GM12878 (cell line): ENCODE measurements at regions not wholly inside any gene's neighbourhood (a gene's known extent, or its start where the extent isn't known, plus 50 kb on each side); places are given as distances from the start of the nearest gene placed in this dataset.

ENCODE experiments used
- ATAC-seq: fragments of 200-7000 bp; cut with Tn5 transposase; 3 replicates; pipeline ENCODE4 v1.9.1; 2020; ENCODE audit warnings: mild to moderate bottlenecking, moderate library complexity
- BruUV-seq: library from RNA; stranded (reverse); fragments of 400-500 nt; replicated peaks from 2 replicates; lab custom pipeline; 2021; lab: Mats Ljungman, UMichigan
- CTCF ChIA-PET: fragments of 300-600 bp; sonication (Branson Sonifier 250); formaldehyde crosslinking; extraction: SDS; loops from one replicate; lab custom pipeline; 2021; ENCODE audit warnings: inconsistent platforms; lab: Yijun Ruan, JAX
- POLR2A ChIA-PET: fragments of 350-600 bp; formaldehyde crosslinking; extraction: SDS; loops from one replicate; lab custom pipeline; 2021; ENCODE audit warnings: inconsistent platforms; lab: Charles Lee
- RAD21 ChIA-PET: fragments of 300-600 bp; sonication (Branson Sonifier 250); formaldehyde crosslinking; loops from one replicate; lab custom pipeline; 2023; ENCODE audit warnings: antibody characterized with exemption; ENCODE audit not compliant: unreplicated experiment; lab: Charles Lee
- SMC1A ChIA-PET: fragments of 300-600 bp; sonication (Branson Sonifier 250); formaldehyde crosslinking; loops from one replicate; lab custom pipeline; 2023; ENCODE audit not compliant: unreplicated experiment, uncharacterized antibody; lab: Charles Lee
- DNase-seq: peaks from one replicate; pipeline ENCODE4 v3.0.0-alpha.2; 2011; ENCODE audit warnings: low read depth, low spot score
- FAIRE-seq: peaks from 3 replicates; lab custom pipeline; 2011; peaks lifted over from hg19 to GRCh38; lab: Jason Lieb, UNC
- H2AFZ ChIP-seq: 2 replicates; pipeline ENCODE4 v1.6.0; 2011; ENCODE audit warnings: low read depth, low read length, control low read depth; ENCODE audit not compliant: control insufficient read depth
- H3K27ac ChIP-seq: 2 replicates; pipeline ENCODE4 v1.5.1; 2011; ENCODE audit warnings: control low read depth; ENCODE audit not compliant: control insufficient read depth, insufficient read depth
- H3K27me3 ChIP-seq, 2 experiments: replicated peaks in 1 of 2; 2 replicates each; pipeline versions ENCODE4 v1.6.0 to v1.6.1; 2011; ENCODE audit warnings: low read length in 1 of 2; ENCODE audit not compliant: control insufficient read depth in 2 of 2, insufficient read depth in 2 of 2
- H3K36me3 ChIP-seq, 2 experiments: 2 replicates each; pipeline ENCODE4 v1.5.1; 2011; ENCODE audit warnings: low read length in 1 of 2; ENCODE audit not compliant: control insufficient read depth in 2 of 2, insufficient read depth in 2 of 2
- H3K4me1 ChIP-seq: 2 replicates; pipeline ENCODE4 v1.6.1; 2011; ENCODE audit warnings: mild to moderate bottlenecking, low read length, moderate library complexity, mixed read lengths; ENCODE audit not compliant: control insufficient read depth, insufficient read depth
- H3K4me2 ChIP-seq: 2 replicates; pipeline ENCODE4 v1.6.0; 2011; ENCODE audit warnings: control low read depth; ENCODE audit not compliant: control insufficient read depth, insufficient read depth
- H3K4me3 ChIP-seq: fragments of 200-600 bp; sonication (generic); 2 replicates; pipeline ENCODE4 v1.5.1; 2016
- H3K79me2 ChIP-seq: 2 replicates; pipeline ENCODE4 v1.6.0; 2011; ENCODE audit warnings: low read length; ENCODE audit not compliant: control insufficient read depth, insufficient read depth
- H3K9ac ChIP-seq: 2 replicates; pipeline ENCODE4 v1.8.0; 2011; ENCODE audit warnings: low read length, control low read depth, mixed read lengths; ENCODE audit not compliant: control insufficient read depth, insufficient read depth
- H3K9me3 ChIP-seq: replicated peaks from 3 replicates; pipeline ENCODE4 v1.5.1; 2011; ENCODE audit warnings: mild to moderate bottlenecking, low read length; ENCODE audit not compliant: control insufficient read depth, insufficient read depth
- H4K20me1 ChIP-seq: 2 replicates; pipeline ENCODE4 v1.6.0; 2011; ENCODE audit not compliant: control insufficient read depth, insufficient read depth
- BCL11A ChIP-seq: IDR thresholded peaks from 2 replicates; pipeline ENCODE4 v1.6.1; 2011; ENCODE audit warnings: low read depth, low read length
- BCL3 ChIP-seq: IDR thresholded peaks from 2 replicates; pipeline ENCODE4 v1.6.1; 2011; ENCODE audit warnings: borderline replicate concordance, low read depth, mild to moderate bottlenecking, moderate library complexity, low read length; ENCODE audit not compliant: insufficient read depth, poor library complexity, severe bottlenecking
- CHD1 ChIP-seq: IDR thresholded peaks from 2 replicates; pipeline ENCODE4 v1.6.1; 2012; ENCODE audit warnings: low read depth, low read length, improper control_type of control experiment
- EED ChIP-seq: sonication (generic); IDR thresholded peaks from 2 replicates; pipeline ENCODE4 v1.6.1; 2016; ENCODE audit warnings: antibody characterized with exemption, low read depth
- KAT2A ChIP-seq: conservative IDR thresholded peaks from 2 replicates; pipeline ENCODE4 v1.6.1; 2011; ENCODE audit warnings: low read depth, low read length; ENCODE audit not compliant: control insufficient read depth
- MTA2 ChIP-seq: fragments of 450-650 bp; IDR thresholded peaks from 2 replicates; pipeline ENCODE4 v1.6.1; 2016; ENCODE audit warnings: low read depth, mild to moderate bottlenecking, moderate library complexity
- MTA3 ChIP-seq: IDR thresholded peaks from 2 replicates; pipeline ENCODE4 v1.6.1; 2012; ENCODE audit warnings: low read length, inconsistent platforms, borderline replicate concordance
- PML ChIP-seq: IDR thresholded peaks from 2 replicates; pipeline ENCODE4 v1.6.1; 2012; ENCODE audit warnings: low read length, inconsistent platforms
- SMAD1 ChIP-seq: fragments of 450-650 bp; IDR thresholded peaks from 2 replicates; pipeline ENCODE4 v1.6.1; 2018; ENCODE audit warnings: mild to moderate bottlenecking, low read depth; ENCODE audit not compliant: partially characterized antibody
- TARDBP ChIP-seq: IDR thresholded peaks from 2 replicates; pipeline ENCODE4 v1.6.1; 2016; ENCODE audit warnings: borderline replicate concordance
- ZBTB11 ChIP-seq: fragments of 450-650 bp; formaldehyde crosslinking; IDR thresholded peaks from 2 replicates; pipeline ENCODE4 v1.5.0; 2022; ENCODE audit warnings: mild to moderate bottlenecking, missing genetic modification characterization
- ZZZ3 ChIP-seq: IDR thresholded peaks from 2 replicates; pipeline ENCODE4 v1.6.1; 2011; ENCODE audit warnings: low read depth; ENCODE audit not compliant: control insufficient read depth, insufficient read length
- WGBS: methylation state at CpG from one replicate; pipeline ENCODE4 v1.1.6; 2016; ENCODE audit warnings: low lambda C conversion rate; ENCODE audit not compliant: insufficient replicate concordance, insufficient coverage; ENCODE audit errors: missing lambda C conversion rate; 5-methylcytosine and 5-hydroxymethylcytosine counted together
- in situ Hi-C: fragments of 300-500 bp; cut with MboI; formaldehyde crosslinking; loops from 9 replicates; pipeline ENCODE4 v1.14.3; 2018; ENCODE audit warnings: mixed read lengths
- intact Hi-C: fragments of 100-400 bp; cut with micrococcal nuclease; formaldehyde crosslinking; loops from one replicate; pipeline ENCODE4 v1.14.2; 2022; ENCODE audit not compliant: unreplicated experiment
- TF ChIP-seq, protein P1 (sequence below): fragments of 450-650 bp; IDR thresholded peaks from 2 replicates; pipeline ENCODE4 v1.6.1; 2017; ENCODE audit warnings: mild to moderate bottlenecking, moderate library complexity

DNA sequence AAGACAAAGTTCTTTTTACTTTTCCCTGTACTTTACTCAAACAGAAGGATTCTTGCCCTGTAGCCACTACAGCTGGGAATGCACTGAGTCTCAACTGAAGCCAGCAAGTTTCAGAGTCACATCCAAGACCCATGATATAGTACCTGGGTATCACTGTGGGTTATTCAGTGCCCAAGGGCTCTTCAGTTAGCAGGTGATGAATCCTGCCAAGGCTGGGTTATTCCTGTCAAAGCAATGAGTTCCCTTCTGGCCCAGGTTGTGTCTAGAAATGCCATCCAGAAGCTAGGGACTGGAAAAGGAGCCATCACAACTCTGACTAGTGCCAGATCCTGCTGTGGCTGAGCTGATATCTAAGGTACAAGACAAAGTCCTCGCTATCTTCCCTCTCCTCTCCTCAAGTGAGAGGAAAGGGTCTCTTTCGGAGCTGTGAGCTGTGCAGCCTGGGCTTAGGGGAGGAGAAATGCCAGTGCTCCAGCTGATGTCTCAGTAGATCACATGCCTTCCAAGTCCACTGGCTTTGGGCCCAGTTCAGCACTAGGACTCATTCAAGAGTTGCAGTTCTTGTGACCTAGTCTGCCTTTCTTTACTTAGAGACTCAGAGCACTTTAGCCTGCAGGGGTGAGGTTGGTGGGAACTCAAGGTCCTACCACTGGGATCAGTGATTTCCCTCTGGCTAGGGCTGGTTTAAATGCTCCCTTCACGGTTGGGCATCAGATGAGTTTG lies 369.4 kb downstream of the TBX15 start (continued):
- no peak for TF ChIP-seq BCL3
- no peak for TF ChIP-seq CHD1
- no peak for TF ChIP-seq ZZZ3
- no peak for TF ChIP-seq MTA3
- no peak for TF ChIP-seq EED
- TF ChIP-seq ZBTB11 (CRISPR knock-in tag), result no peak

GRCh38 chr1:118617916-118618315 lies 370.2 kb downstream of the TBX15 start:
- Histone ChIP-seq H3K4me3 (no peak overlapping the region), H3K4me1 (no peaks in the 10 kb centered on the region), H3K27ac (no peak overlapping the region), H3K9me3 (no peaks in the 10 kb centered on the region), H4K20me1 (no peaks in the 10 kb centered on the region), H3K27me3 (no peaks in the 10 kb centered on the region), H3K36me3 (no peaks in the 10 kb centered on the region), H3K9ac (no peak overlapping the region), H3K79me2 (no peaks in the 10 kb centered on the region), H3K4me2 (no peak overlapping the region), H2AFZ (no peak overlapping the region)
- FAIRE-seq (no peak), DNase-seq (no peak), ATAC-seq (no peak)
- ChIA-PET CTCF (no interaction called here), RAD21 (no interaction called here), SMC1A (no interaction called here), POLR2A (no interaction called here)
- in situ Hi-C loops, result no loop called here
- WGBS, result 0% methylated on average over 1 of the region's 1 CpG
- no TSS peak for BruUV-seq
- intact Hi-C loops, result no loop called here
- no peak for TF ChIP-seq MTA2
- no peak for TF ChIP-seq BCL11A
- TF ChIP-seq SMAD1, result no peak
- TF ChIP-seq PML, result no peak
- no peak for TF ChIP-seq KAT2A
- TF ChIP-seq TARDBP, result no peak
- TF ChIP-seq, protein P1, sequence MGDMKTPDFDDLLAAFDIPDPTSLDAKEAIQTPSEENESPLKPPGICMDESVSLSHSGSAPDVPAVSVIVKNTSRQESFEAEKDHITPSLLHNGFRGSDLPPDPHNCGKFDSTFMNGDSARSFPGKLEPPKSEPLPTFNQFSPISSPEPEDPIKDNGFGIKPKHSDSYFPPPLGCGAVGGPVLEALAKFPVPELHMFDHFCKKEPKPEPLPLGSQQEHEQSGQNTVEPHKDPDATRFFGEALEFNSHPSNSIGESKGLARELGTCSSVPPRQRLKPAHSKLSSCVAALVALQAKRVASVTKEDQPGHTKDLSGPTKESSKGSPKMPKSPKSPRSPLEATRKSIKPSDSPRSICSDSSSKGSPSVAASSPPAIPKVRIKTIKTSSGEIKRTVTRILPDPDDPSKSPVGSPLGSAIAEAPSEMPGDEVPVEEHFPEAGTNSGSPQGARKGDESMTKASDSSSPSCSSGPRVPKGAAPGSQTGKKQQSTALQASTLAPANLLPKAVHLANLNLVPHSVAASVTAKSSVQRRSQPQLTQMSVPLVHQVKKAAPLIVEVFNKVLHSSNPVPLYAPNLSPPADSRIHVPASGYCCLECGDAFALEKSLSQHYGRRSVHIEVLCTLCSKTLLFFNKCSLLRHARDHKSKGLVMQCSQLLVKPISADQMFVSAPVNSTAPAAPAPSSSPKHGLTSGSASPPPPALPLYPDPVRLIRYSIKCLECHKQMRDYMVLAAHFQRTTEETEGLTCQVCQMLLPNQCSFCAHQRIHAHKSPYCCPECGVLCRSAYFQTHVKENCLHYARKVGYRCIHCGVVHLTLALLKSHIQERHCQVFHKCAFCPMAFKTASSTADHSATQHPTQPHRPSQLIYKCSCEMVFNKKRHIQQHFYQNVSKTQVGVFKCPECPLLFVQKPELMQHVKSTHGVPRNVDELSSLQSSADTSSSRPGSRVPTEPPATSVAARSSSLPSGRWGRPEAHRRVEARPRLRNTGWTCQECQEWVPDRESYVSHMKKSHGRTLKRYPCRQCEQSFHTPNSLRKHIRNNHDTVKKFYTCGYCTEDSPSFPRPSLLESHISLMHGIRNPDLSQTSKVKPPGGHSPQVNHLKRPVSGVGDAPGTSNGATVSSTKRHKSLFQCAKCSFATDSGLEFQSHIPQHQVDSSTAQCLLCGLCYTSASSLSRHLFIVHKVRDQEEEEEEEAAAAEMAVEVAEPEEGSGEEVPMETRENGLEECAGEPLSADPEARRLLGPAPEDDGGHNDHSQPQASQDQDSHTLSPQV, result no peak
